NOMO-1 treated with dmso at 0.1 percent for 144 hours (cell line): ENCODE measurements at regions not wholly inside any gene's neighbourhood (a gene's known extent, or its start where the extent isn't known, plus 50 kb on each side); places are given as distances from the start of the nearest gene placed in this dataset.
"Not testable (repeated sequence)": the region's sequence is repeated elsewhere in the genome, so short reads cannot be mapped to it uniquely, and the experiment has no call there.

ENCODE experiments used
- DNase-seq: peaks from one replicate; lab custom pipeline; 2025; ENCODE audit not compliant: unreplicated experiment; lab: John Stamatoyannopoulos, UW

GRCh38 chr13:21875116-21875515 is 204.2 kb downstream of the FGF9 start:
- no peak for DNase-seq

DNA sequence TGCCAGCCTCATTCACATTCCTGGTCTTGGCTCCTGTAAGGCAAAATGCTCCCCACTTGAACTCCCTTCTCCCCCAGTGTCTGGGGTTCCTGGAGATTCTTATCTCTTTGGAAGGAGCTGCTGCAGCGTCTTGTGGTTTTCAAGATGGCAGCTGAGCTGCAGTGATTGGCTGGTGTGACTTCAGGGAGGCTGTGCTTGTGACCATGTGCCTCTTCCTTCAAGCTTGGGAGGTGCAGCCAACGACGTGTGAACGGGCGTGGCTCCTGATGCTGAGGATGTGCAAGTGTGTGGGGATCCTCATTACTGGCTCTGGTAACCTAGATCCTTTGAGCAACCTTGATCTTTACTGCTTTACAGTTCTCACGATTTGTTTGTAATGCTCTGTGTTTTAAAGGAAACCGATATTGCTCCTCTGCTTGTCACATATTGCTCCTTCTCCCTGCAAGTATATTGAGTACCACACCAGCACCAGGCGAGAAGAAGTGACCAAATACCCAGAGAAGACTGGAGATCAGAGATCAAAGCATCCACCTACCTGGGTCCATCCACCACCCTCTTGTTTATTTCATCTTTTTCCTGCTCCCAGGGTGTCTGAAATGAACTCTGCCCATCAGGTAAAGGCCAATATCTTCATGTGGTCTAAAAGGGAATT is 208.5 kb downstream of the FGF9 start:
- DNase-seq: no peak

- DNase-seq: no peak
These were observed 211.9 kb downstream of the FGF9 start for GRCh38 chr13:21882766-21883165.

DNA sequence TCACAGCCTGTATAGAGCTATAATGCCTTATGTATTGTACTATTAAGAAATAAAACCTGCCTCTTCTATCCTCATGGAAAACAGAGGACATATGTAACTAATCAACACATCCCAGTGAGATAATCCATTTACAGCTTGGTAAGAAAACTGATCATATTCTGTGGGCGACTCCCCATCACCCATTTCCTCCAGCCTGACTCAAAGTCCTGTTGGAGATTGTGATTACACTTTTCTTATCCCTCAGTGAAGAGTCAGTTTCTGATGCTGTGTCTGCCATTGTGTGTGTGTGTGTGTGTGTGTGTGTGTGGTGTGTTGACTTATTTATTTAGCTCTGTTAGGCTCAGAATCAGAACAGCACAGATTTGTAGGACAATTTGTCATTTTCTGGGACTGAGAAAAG is 212.8 kb downstream of the FGF9 start:
- DNase-seq: no peak

DNA sequence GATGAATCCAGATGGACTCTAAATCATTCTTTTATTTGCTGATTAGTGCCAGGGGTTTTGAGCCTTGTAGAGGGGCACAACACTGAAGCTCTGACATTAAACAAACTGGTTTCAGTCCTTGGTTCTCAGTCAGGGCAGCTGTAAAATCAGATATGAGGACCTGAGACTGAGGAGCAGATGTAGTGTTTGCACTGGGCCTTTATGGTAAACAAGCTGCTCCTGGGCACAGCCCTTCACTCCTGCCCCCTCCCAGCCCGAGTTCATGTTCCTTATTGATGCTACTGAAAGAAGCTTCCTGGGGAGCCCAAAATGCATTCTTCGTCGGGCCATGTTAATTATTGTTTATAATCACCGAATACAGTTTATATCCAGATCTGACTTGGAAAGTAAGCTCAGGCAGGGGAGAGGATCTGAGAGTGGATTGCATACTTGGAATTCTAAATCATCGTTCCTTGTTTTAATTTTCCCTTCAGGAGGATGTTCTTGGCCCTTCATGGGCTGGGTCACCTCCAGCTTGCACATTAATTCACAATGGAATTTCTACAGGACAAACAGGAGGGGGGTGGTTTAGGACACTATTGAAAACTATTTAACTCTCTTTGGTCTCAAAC is 213.5 kb downstream of the FGF9 start:
- DNase-seq: no peak

DNA sequence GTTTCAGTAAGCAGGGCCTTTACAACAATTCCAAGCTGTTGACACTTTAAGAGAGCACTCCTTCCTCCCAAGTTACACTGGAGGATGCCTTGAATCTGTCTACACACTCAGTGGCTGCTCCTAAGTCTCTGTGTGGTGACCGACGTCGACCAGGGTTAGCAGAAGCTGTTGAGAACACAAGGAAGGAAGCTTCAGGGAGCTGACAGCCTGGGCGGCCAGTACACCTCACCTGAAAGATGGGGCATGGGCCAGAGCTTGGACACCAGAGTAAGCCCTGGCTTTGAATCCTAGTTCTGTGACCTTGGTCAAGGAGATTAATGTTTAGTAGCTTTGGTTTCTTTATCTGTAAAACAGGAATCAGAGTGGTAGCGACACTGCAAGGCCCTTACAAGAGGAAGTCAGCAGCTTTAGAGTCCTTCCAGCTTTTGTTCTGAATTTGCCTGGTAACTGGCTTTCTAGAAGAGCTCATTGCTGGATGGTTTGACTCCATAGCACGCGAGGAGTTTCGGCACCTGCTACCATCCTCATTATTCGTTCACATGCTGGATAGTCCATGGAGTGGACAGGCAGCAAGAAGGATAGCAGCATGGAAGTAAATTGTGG is 214.2 kb downstream of the FGF9 start:
- no peak for DNase-seq

- no peak for DNase-seq
These were observed 214.9 kb downstream of the FGF9 start for GRCh38 chr13:21885714-21886224.

DNA sequence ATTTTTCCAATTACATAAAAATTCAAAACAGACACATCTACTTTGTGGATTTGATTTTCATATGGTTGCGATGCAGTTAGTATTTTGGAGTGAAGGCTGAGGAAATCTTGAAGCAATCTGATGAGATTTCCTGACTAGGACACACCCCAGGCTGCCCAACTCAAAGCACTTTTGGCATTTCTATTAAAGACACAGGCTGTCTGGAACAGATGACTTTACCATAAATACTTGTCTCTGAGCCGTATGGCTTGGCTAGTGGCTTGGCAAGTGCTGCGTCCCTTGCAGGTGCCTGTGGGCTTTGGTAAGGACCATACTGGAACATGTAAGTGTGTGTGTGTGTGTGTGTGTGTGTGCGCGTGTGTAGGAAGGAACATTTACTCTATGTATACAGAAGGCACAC is 218.8 kb downstream of the FGF9 start:
- no peak for DNase-seq

- DNase-seq: not testable (repeated sequence)
These were observed 219.3 kb downstream of the FGF9 start for GRCh38 chr13:21890220-21890619.

DNA sequence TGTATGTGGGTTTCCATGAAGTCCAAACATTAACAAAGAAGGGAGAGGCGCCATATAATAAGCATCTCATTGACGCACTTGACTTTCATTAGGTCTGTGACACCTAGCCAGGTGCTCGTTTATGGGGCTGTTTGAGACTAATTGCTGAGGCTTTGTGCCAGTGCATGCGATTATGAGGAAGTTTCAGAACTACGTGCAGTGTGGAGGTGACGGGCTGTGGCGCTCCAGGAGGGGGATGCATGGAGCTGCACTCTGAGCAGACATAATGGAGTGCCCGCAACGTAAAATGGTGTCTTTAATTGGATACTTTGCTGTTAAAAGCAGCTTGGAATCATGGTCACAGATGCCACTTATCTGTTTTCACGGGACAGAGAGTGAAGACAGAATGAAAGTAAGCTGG is 223.2 kb downstream of the FGF9 start:
- DNase-seq: no peak

DNA sequence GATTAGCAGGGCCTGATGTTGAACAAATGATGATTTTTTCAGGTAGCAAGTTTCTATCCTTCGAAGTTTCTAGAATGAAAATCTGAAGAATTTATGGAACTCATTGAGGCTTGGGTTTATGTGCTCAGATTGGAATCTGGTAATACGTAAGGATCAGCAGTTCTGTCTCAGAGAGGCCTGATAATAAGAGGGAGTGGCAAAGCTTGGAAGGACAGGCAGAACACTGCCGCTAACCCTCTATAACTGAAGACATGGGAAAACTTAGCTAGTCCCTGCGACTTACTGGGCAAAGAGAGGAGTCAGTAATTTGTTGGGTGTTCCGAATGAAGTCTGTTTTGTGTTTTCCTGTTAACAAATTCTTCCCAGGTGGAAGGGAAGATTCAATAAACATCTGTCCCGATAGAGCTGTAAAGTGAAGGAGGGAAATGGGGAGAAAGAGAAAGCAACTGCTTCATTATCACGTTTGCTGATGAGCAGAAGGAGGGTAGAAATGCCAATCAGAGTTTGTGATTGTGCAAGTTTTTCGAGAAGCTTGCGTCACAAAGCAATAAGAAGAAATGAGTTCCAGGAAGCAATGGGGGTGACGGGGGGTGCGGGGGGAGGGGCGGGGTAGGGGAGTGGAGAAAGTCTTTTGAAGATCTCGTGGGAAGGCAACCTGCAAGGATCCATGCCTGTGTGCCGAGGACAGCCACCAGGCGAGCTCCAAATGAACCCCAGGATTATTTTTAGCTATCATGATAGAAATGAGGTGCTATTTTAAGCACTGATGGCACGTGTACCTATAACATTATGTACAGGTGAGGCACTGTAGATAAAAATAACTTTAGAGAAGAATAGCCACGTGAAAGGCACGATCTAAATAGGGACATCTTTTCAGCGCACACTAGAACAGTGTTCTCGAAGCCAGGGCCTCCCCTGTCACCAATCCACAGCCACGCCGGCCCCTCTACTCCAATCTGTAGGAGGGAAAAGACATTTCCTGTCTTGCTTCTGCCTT is 224.1 kb downstream of the FGF9 start:
- no peak for DNase-seq

DNA sequence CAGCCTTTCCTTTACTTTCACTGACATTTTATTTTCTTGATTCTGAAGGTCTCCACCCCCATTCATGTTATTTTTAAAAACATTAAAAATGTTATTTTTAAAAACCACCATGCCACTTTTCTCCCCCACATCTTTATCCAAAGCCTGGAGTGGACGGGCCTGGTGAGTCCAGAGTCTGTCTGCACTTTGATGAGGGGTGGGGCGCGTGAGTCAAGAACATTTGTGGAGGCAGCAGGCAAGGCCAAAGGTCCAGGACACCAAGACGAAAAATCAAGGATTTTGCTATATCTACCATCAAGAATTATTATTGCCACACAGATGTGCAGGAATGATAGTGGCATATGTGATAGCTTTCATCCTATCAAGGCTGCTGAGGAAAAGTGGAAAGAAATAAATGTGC is 224.9 kb downstream of the FGF9 start:
- no peak for DNase-seq

GRCh38 chr13:21897161-21897560 is 226.3 kb downstream of the FGF9 start:
- no peak for DNase-seq

- no peak for DNase-seq
These were observed 227.6 kb downstream of the FGF9 start for GRCh38 chr13:21898459-21898858.

GRCh38 chr13:21898945-21899344 is 228.1 kb downstream of the FGF9 start:
- DNase-seq: no peak

GRCh38 chr13:21901336-21901735 is 230.5 kb downstream of the FGF9 start:
- no peak for DNase-seq

DNA sequence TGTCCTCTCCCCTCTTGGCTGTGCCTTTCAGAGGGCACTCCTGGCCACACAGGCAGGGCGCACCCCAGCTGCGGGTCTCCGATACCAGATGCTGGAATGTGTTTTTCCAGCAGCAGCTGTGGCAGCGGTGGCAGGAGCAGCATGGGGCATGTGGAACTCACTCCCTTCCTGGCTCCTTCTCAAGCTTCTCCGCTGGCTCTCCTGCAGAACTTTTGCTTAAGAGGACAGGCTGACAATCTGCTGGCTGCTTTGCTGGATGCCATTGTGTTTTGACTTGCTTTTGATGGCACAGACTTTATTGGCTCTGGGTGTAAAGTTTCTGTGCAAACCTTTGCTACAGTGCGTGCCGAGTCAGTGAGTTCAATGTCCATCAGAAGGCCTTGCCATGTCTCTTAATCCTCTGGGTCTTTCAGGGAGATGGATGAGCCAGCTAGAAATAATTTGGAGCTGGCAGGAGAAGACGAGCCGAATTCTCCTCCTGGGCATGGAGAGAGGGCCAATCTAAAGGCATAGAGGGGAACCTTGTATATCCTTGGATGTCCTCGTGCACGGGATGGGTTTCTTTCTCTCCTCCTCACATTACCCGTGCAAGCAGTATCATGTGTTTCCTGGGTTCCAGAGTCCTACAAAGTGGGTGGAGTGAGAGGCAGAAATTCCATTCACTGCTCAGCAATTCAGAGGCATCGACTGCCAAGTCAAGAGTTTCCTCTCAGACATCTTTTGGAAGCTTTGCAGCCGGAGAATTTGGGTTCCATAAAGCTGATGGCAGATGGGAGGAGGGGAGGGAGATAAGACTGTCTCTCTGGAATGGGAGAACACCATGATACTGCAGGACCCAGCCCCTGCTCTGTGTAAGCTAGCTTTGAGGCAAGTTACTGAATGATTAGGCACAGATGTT is 231.2 kb downstream of the FGF9 start:
- DNase-seq: no peak

- DNase-seq: no peak
These were observed 231.8 kb downstream of the FGF9 start for GRCh38 chr13:21902709-21903098.

DNA sequence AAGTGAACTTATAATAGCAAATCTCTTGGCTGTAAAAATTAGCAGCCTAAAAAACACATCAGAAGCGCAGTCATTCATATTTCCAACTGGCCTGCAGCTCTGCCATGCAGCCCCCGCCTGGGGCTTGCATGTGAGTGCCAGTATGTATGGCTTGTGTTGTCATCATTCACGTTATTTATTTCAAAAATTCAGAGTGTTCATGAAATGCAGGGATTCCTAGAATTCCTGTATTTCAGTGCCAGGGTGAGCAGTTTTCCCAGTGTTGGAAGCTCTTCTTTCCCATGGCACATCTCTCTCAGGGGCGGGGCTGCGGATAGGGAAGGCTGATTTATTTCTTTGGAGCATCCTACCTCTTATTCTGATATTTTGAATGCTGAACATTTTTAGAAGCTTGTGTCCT is 234.6 kb downstream of the FGF9 start:
- no peak for DNase-seq

- no peak for DNase-seq
These were observed 238.5 kb downstream of the FGF9 start for GRCh38 chr13:21909331-21909730.
